Testis (tissue), 2 donors: ENCODE measurements at regions not wholly inside any gene's neighbourhood (a gene's known extent, or its start where the extent isn't known, plus 50 kb on each side); places are given as distances from the start of the nearest gene placed in this dataset.

Source experiments
- DNase-seq: peaks from one replicate; pipeline ENCODE4 v3.0.0-alpha.2; 2019
- H3K27ac ChIP-seq, 2 donors: fragments of 200-600 bp; sonication (generic); one replicate each; pipeline ENCODE4 v1.5.1; 2019
- H3K27me3 ChIP-seq: fragments of 200-600 bp; sonication (generic); one replicate; pipeline ENCODE4 v1.5.1; 2019
- H3K36me3 ChIP-seq: fragments of 200-600 bp; sonication (generic); one replicate; pipeline ENCODE4 v1.5.1; 2017; ENCODE audit warnings: low read depth; ENCODE audit errors: missing control alignments
- H3K4me1 ChIP-seq: fragments of 200-600 bp; sonication (generic); one replicate; pipeline ENCODE4 v1.5.1; 2019
- H3K4me3 ChIP-seq, 2 donors: fragments of 200-600 bp; sonication (generic); one replicate each; pipeline ENCODE4 v1.5.1; 2017 to 2019
- H3K9me3 ChIP-seq: fragments of 200-600 bp; sonication (generic); one replicate; pipeline ENCODE4 v1.5.1; 2017
- CTCF ChIP-seq, 3 experiments: fragments of 450-650 bp in 2 of 3; fragments of 200-600 bp in 1 of 3; sonication (generic) in 1 of 3; IDR thresholded peaks; one replicate each; pipeline ENCODE4 v1.5.1; 2016 to 2019; ENCODE audit warnings: antibody characterized with exemption in 3 of 3, mild to moderate bottlenecking in 2 of 3, moderate library complexity in 1 of 3
- POLR2A ChIP-seq: fragments of 450-650 bp; IDR thresholded peaks from one replicate; pipeline ENCODE4 v1.6.1; 2017; ENCODE audit warnings: antibody characterized with exemption, mild to moderate bottlenecking, moderate library complexity
- WGBS, 2 donors: methylation state at CpG; one replicate each; pipeline ENCODE4 v1.1.5; 2018; 5-methylcytosine and 5-hydroxymethylcytosine counted together
- intact Hi-C: fragments of 100-400 bp; cut with DNase I; formaldehyde crosslinking; loops from one replicate; pipeline ENCODE4 v1.15.1; 2023; ENCODE audit warnings: low total_unique reads

GRCh38 chr4:167421201-167421600 lies 186.9 kb upstream of the SPOCK3 start:
- Histone ChIP-seq H3K36me3 (no peaks in the 10 kb centered on the region), H3K27ac (no peak overlapping the region), H3K27me3 (no peaks in the 10 kb centered on the region), H3K4me3 (no peak overlapping the region), H3K4me1 (no peaks in the 10 kb centered on the region), H3K9me3 (no peaks in the 10 kb centered on the region)
- DNase-seq: no peak
- 14 to 50% methylated on average over 1 of the region's 1 CpG for WGBS, 2 donors
- intact Hi-C loops: no loop called here
- TF ChIP-seq CTCF (IDR thresholded peaks at IDR 0.05) (no peak), POLR2A (no peak)

GRCh38 chr4:167424341-167425256 lies 190.3 kb upstream of the SPOCK3 start:
- 73 to 83% methylated on average over 5 to 7 of the region's 7 CpGs for WGBS, 2 donors
- H3K27ac ChIP-seq: no peak overlapping the region
- TF ChIP-seq CTCF (IDR thresholded peaks at IDR 0.05) (no peak), POLR2A (no peak)
- no peaks in the 10 kb centered on the region for H3K36me3 ChIP-seq
- no peaks in the 10 kb centered on the region for H3K4me1 ChIP-seq
- H3K4me3 ChIP-seq: no peak overlapping the region
- H3K9me3 ChIP-seq: no peaks in the 10 kb centered on the region
- no peak for DNase-seq
- intact Hi-C loops: no loop called here
- H3K27me3 ChIP-seq: no peaks in the 10 kb centered on the region

GRCh38 chr4:167428156-167428555 lies 193.9 kb upstream of the SPOCK3 start:
- no peaks in the 10 kb centered on the region for H3K4me1 ChIP-seq
- H3K36me3 ChIP-seq: no peaks in the 10 kb centered on the region
- no peak for TF ChIP-seq CTCF (IDR thresholded peaks at IDR 0.05)
- TF ChIP-seq POLR2A: no peak
- intact Hi-C loops: no loop called here
- no peaks in the 10 kb centered on the region for H3K9me3 ChIP-seq
- H3K4me3 ChIP-seq: no peak overlapping the region
- H3K27ac ChIP-seq: no peak overlapping the region
- no peaks in the 10 kb centered on the region for H3K27me3 ChIP-seq
- 62 to 66% methylated on average over 5 of the region's 5 CpGs for WGBS, 2 donors
- no peak for DNase-seq

GRCh38 chr4:167431371-167431770 lies 197.1 kb upstream of the SPOCK3 start:
- H3K9me3 ChIP-seq: no peaks in the 10 kb centered on the region
- intact Hi-C loops: no loop called here
- no peaks in the 10 kb centered on the region for H3K4me1 ChIP-seq
- no peak for DNase-seq
- H3K27ac ChIP-seq: no peak overlapping the region
- TF ChIP-seq POLR2A: no peak
- TF ChIP-seq CTCF (IDR thresholded peaks at IDR 0.05): no peak
- whole genome bisulfite sequencing, 2 donors: 88 to 89% methylated on average over 3 of the region's 3 CpGs
- no peak overlapping the region for H3K4me3 ChIP-seq
- no peaks in the 10 kb centered on the region for H3K36me3 ChIP-seq
- H3K27me3 ChIP-seq: no peaks in the 10 kb centered on the region

GRCh38 chr4:167435786-167436185 lies 201.5 kb upstream of the SPOCK3 start:
- no peaks in the 10 kb centered on the region for H3K36me3 ChIP-seq
- intact Hi-C loops: no loop called here

More at GRCh38 chr4:167435786-167436185, 201.5 kb upstream of the SPOCK3 start:
- Histone ChIP-seq H3K9me3 (no peaks in the 10 kb centered on the region), H3K4me1 (no peaks in the 10 kb centered on the region), H3K27ac (no peak overlapping the region), H3K4me3 (no peak overlapping the region), H3K27me3 (no peaks in the 10 kb centered on the region)
- 83 to 96% methylated on average over 3 of the region's 3 CpGs for WGBS, 2 donors
- TF ChIP-seq POLR2A (no peak), CTCF (IDR thresholded peaks at IDR 0.05) (no peak)
- DNase-seq: no peak
